GM10248 (cell line): ENCODE measurements at regions not wholly inside any gene's neighbourhood (a gene's known extent, or its start where the extent isn't known, plus 50 kb on each side); places are given as distances from the start of the nearest gene placed in this dataset.

Experiments used
- CTCF ChIA-PET: fragments of 300-600 bp; sonication (Branson Sonifier 250); formaldehyde crosslinking; extraction: SDS; loops from one replicate; lab custom pipeline; 2021; ENCODE audit warnings: antibody characterized with exemption; lab: Yijun Ruan, JAX
- POLR2A ChIA-PET: fragments of 350-650 bp; sonication (Branson Sonifier 250); formaldehyde crosslinking; extraction: SDS; loops from one replicate; lab custom pipeline; 2020; ENCODE audit warnings: antibody characterized with exemption; lab: Yijun Ruan, JAX
- DNase-seq: peaks from one replicate; pipeline ENCODE4 v3.0.0; 2012; ENCODE audit errors: extremely low spot score
- CTCF ChIP-seq: IDR thresholded peaks from 2 replicates; pipeline ENCODE4 v1.5.1; 2012; ENCODE audit warnings: mild to moderate bottlenecking, low read depth; ENCODE audit errors: extremely low read depth, missing control alignments, control extremely low read depth

DNA sequence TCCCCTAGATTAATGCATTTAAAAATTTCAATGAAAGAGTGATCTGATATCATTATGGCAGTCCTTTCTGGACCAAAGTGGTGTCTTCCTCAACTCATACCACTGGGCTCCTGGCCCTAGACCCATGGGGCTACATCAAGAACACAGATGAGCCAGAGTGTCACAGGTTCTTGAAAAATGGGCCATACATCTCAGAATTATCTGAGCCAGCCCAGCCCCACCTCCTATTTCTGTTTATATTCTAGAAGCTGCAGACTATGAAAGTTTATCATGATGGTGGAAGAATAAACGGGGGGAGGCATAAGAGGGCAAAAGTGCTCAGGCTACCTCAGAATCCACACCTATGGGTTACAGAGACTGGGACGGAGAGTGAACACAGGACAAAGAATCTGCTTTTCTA is 120.6 kb upstream of the TACR1 start:
- ChIA-PET POLR2A (no interaction called here), CTCF (no interaction called here)
- TF ChIP-seq CTCF, result no peak
- no peak for DNase-seq

- no peak for TF ChIP-seq CTCF
- POLR2A ChIA-PET, result no interaction called here
- no peak for DNase-seq
- CTCF ChIA-PET, result interaction anchor here (1.1 kb wide), 1 partner anchor 25 kb away, joined by 3 read pairs; no protein-coding TSS in a partner anchor
Observed at GRCh38 chr2:75317802-75318201, 118.5 kb upstream of the TACR1 start.

DNA sequence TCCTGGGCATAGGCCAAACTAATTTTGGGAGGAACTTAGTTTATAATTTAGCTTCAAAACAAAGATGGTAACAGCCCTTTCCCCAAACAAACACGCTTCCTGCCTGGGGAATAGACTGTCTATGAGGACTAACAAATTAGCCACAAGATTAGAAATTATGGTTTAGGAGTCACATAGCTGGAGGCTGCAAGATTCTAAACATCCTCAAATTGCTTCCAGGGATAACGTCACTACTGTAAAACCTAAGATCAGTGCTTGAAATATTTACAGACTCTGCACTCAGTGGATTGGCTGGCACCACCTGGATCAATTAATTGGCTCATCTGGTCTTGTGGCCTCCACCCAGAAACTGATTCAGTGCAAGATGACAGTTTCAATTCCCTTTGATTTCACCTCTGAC is 118.0 kb upstream of the TACR1 start:
- no peak for TF ChIP-seq CTCF
- ChIA-PET POLR2A (no interaction called here), CTCF (interaction anchor here (1.1 kb wide), 1 partner anchor 25 kb away, joined by 3 read pairs; no protein-coding TSS in a partner anchor)
- DNase-seq, result no peak

DNA sequence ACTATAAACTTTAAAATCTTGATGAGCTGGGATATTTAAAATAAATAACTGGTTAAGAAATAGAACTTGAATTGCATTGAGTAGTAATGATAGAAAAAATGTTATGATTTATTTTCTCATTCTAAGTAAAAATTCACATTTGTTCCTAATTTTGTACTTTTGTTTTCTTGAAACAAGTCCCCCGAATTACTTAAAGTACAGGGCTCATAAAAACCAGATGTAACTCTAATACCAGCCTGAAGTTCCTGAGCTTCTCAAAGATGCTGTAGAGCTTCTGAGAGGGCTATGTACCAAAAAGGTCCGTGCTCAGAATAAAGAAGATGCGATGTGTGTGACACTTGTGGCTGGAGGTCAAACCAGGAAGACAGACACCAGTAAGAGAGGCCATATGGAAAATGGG is 116.1 kb upstream of the TACR1 start:
- no peak for TF ChIP-seq CTCF
- CTCF ChIA-PET, result interaction anchor here (0.9 to 1.3 kb wide), 3 partner anchors 9 to 15 kb away, joined by 3 to 4 read pairs (median 4); no protein-coding TSS in a partner anchor
- POLR2A ChIA-PET, result no interaction called here
- no peak for DNase-seq

- DNase-seq, result peak; percentile 79
- ChIA-PET CTCF (interaction anchor here (1.0 to 2.2 kb wide), 7 partner anchors 9 to 248 kb away, joined by 3 to 7 read pairs (median 3); no protein-coding TSS in a partner anchor), POLR2A (no interaction called here)
Observed at GRCh38 chr2:75311993-75312392, 112.7 kb upstream of the TACR1 start.

DNA sequence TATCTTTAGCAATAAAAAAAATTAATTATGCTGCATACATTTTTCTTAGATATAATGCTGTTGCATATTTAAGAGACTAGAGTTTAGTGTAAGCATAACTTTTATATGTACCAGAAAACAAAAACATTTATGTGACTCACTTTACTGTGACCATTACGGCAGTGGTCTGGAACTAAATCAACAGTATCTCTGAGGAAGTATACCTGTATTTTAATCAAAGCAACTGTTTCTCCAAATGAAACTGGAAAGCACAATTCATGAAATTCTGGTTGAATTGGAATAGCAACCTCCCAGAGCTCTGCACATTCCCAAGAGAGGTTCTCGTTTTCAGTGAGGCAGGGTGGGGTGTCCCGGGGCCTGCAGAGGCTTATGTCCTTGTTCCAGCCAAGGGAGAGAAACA is 112.2 kb upstream of the TACR1 start:
- no peak for DNase-seq
- TF ChIP-seq CTCF, result no peak
- CTCF ChIA-PET, result interaction anchor here (1.1 to 2.2 kb wide), 5 partner anchors 10 to 156 kb away, joined by 3 to 7 read pairs (median 3); no protein-coding TSS in a partner anchor
- POLR2A ChIA-PET, result no interaction called here

More at GRCh38 chr2:75311993-75312392, 112.7 kb upstream of the TACR1 start:
- TF ChIP-seq CTCF, result peak; percentile 70
